Erythroblast (primary cell): ENCODE measurements at regions not wholly inside any gene's neighbourhood (a gene's known extent, or its start where the extent isn't known, plus 50 kb on each side); places are given as distances from the start of the nearest gene placed in this dataset.

Source experiments
- GATA1 ChIP-seq: IDR thresholded peaks from 2 replicates; pipeline ENCODE4 v1.6.1; 2011; ENCODE audit warnings: low read depth, mild to moderate bottlenecking, control low read depth, low read length, moderate library complexity
- POLR2A ChIP-seq: IDR thresholded peaks from 2 replicates; pipeline ENCODE4 v1.6.1; 2011; ENCODE audit warnings: mild to moderate bottlenecking, low read length

DNA sequence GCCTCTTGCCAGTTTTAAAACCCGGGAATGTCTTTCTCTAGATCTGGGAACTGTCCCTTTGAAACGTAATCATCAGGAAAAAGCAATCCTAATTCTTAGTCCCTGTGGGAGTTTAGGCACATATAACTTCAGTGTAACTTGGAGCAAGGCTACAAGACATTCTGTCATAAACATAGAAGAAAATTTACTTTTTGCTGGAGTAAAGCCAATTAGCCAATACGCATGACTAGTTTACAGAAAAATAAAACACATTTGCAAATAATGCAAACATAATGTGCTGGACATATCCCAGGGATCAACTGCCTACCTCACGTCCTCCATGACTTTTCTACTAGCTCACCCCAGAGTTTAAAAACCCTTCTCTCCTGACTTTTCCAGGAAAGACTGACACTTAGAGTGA lies 970.6 kb downstream of the MRPL39 start:
- TF ChIP-seq GATA1 (no peak), POLR2A (no peak)
